Ovary (tissue), 7 donors: ENCODE measurements at regions not wholly inside any gene's neighbourhood (a gene's known extent, or its start where the extent isn't known, plus 50 kb on each side); places are given as distances from the start of the nearest gene placed in this dataset.

ENCODE experiments used
- DNase-seq, 5 donors: peaks; one replicate each; pipeline ENCODE4 v3.0.0-alpha.2; 2019 to 2020
- H3K27ac ChIP-seq, 2 donors: fragments of 200-600 bp; one replicate each; pipeline versions ENCODE4 v1.5.1 to v1.8.0; 2019 to 2022
- H3K27me3 ChIP-seq: fragments of 200-600 bp; one replicate; pipeline ENCODE4 v1.8.0; 2022
- H3K36me3 ChIP-seq: fragments of 200-600 bp; sonication (generic); one replicate; pipeline ENCODE4 v1.5.1; 2019
- H3K4me1 ChIP-seq: one replicate; pipeline ENCODE4 v1.8.1; 2013; ENCODE audit warnings: mild to moderate bottlenecking, moderate library complexity; ENCODE audit not compliant: insufficient read depth
- H3K4me3 ChIP-seq: fragments of 200-600 bp; sonication (generic); one replicate; pipeline ENCODE4 v1.5.1; 2017
- H3K9me3 ChIP-seq, 2 donors: fragments of 200-600 bp in 1 of 2; sonication (generic) in 1 of 2; one replicate each; pipeline versions ENCODE4 v1.5.1 to v1.8.1; 2013 to 2019; ENCODE audit warnings: mild to moderate bottlenecking in 1 of 2, moderate library complexity in 1 of 2
- CTCF ChIP-seq, 3 donors: fragments of 450-650 bp in 2 of 3; fragments of 200-600 bp in 1 of 3; IDR thresholded peaks; one replicate each; pipeline versions ENCODE4 v1.5.1 to v1.8.0; 2016 to 2022; ENCODE audit warnings: antibody characterized with exemption in 3 of 3, mild to moderate bottlenecking in 1 of 3
- EP300 ChIP-seq: sonication (generic); formaldehyde crosslinking; IDR thresholded peaks from one replicate; pipeline ENCODE4 v1.6.1; 2017; ENCODE audit warnings: antibody characterized with exemption
- POLR2A ChIP-seq: fragments of 450-650 bp; IDR thresholded peaks from one replicate; pipeline ENCODE4 v1.6.1; 2017; ENCODE audit warnings: antibody characterized with exemption, mild to moderate bottlenecking, moderate library complexity
- WGBS, 3 donors: extraction: QIAGEN DNeasy Blood & Tissue Kit in 1 of 3; methylation state at CpG; one replicate each; pipeline versions ENCODE4 v1.1.5 to v1.1.7; 2013 to 2017; 5-methylcytosine and 5-hydroxymethylcytosine counted together
- intact Hi-C, 4 donors: fragments of 100-400 bp; cut with DNase I; formaldehyde crosslinking; loops; one replicate each; pipeline versions ENCODE4 v1.11.0 to v1.15.1; 2022 to 2023
- donor health status: DM: no; HTN: no; CAD: no; lungs with moderate emphysema.
- donor health status: DM: no; HTN: no; CAD: no.
- donor health status: Bipolar disorder and iron deficiency.
- donor health status: DM: no; HTN: no; CAD: no.
- donor health status: DM: yes; HTN: yes; CAD: no.

GRCh38 chr12:46942579-46942978 is 116.8 kb upstream of the SLC38A4 start:
- Histone ChIP-seq H3K9me3 (no peaks in the 10 kb centered on the region), H3K4me1 (no peaks in the 10 kb centered on the region), H3K27me3 (no peaks in the 10 kb centered on the region), H3K36me3 (no peaks in the 10 kb centered on the region), H3K4me3 (no peak overlapping the region), H3K27ac (no peak overlapping the region)
- DNase-seq, result no peak
- intact Hi-C loops, result no loop called here
- TF ChIP-seq CTCF (IDR thresholded peaks at IDR 0.05), result no peak
- TF ChIP-seq POLR2A, result no peak
- TF ChIP-seq EP300, result no peak
- 88 to 97% (median 93%) methylated on average over 2 of the region's 2 CpGs for WGBS, 3 donors

- Histone ChIP-seq H3K27me3 (no peaks in the 10 kb centered on the region), H3K4me3 (no peak overlapping the region), H3K27ac (no peak overlapping the region), H3K36me3 (no peaks in the 10 kb centered on the region), H3K4me1 (no peaks in the 10 kb centered on the region), H3K9me3 (no peaks in the 10 kb centered on the region)
- DNase-seq, result no peak
- intact Hi-C loops, result no loop called here
- no peak for TF ChIP-seq POLR2A
- no peak for TF ChIP-seq CTCF (IDR thresholded peaks at IDR 0.05)
- no peak for TF ChIP-seq EP300
- 5 to 9% (median 9%) methylated on average over 2 of the region's 2 CpGs for WGBS, 3 donors
Measured at GRCh38 chr12:46944088-46944487, 118.3 kb upstream of the SLC38A4 start.

- no peaks in the 10 kb centered on the region for H3K36me3 ChIP-seq
- no peaks in the 10 kb centered on the region for H3K27me3 ChIP-seq
- 95 to 97% (median 97%) methylated on average over 5 of the region's 5 CpGs for WGBS, 3 donors
- no peaks in the 10 kb centered on the region for H3K9me3 ChIP-seq
- no peak overlapping the region for H3K4me3 ChIP-seq
- no peaks in the 10 kb centered on the region for H3K4me1 ChIP-seq
- no peak for DNase-seq
- TF ChIP-seq EP300, result no peak
- TF ChIP-seq CTCF (IDR thresholded peaks at IDR 0.05), result no peak
- TF ChIP-seq POLR2A, result no peak
- no peak overlapping the region for H3K27ac ChIP-seq
- intact Hi-C loops, result no loop called here
Measured at GRCh38 chr12:46944771-46945170, 119.0 kb upstream of the SLC38A4 start.

- intact Hi-C loops, result no loop called here
- Histone ChIP-seq H3K9me3 (no peaks in the 10 kb centered on the region), H3K4me3 (no peak overlapping the region), H3K27ac (no peak overlapping the region), H3K4me1 (no peaks in the 10 kb centered on the region), H3K36me3 (no peaks in the 10 kb centered on the region), H3K27me3 (no peaks in the 10 kb centered on the region)
- TF ChIP-seq EP300 (no peak), CTCF (IDR thresholded peaks at IDR 0.05) (no peak), POLR2A (no peak)
- DNase-seq, result no peak
- 94 to 95% (median 95%) methylated on average over 3 of the region's 3 CpGs for WGBS, 3 donors
Measured at GRCh38 chr12:46945591-46945990, 119.8 kb upstream of the SLC38A4 start.

GRCh38 chr12:46946137-46946536 is 120.3 kb upstream of the SLC38A4 start:
- H3K27ac ChIP-seq, result no peak overlapping the region
- no peak overlapping the region for H3K4me3 ChIP-seq
- no peak for TF ChIP-seq CTCF (IDR thresholded peaks at IDR 0.05)
- no peak for TF ChIP-seq POLR2A
- TF ChIP-seq EP300, result no peak
- no peak for DNase-seq
- H3K27me3 ChIP-seq, result no peaks in the 10 kb centered on the region
- H3K36me3 ChIP-seq, result no peaks in the 10 kb centered on the region
- intact Hi-C loops, result no loop called here
- no peaks in the 10 kb centered on the region for H3K4me1 ChIP-seq
- H3K9me3 ChIP-seq, result no peaks in the 10 kb centered on the region
- 91 to 93% (median 93%) methylated on average over 2 of the region's 2 CpGs for WGBS, 3 donors
